H9 (cell line): ENCODE measurements at regions not wholly inside any gene's neighbourhood (a gene's known extent, or its start where the extent isn't known, plus 50 kb on each side); places are given as distances from the start of the nearest gene placed in this dataset.

ENCODE experiments used
- DNase-seq: peaks from one replicate; pipeline ENCODE4 v3.0.0-alpha.2; 2017
- H2AFZ ChIP-seq: one replicate; pipeline ENCODE4 v1.6.1; 2013; ENCODE audit warnings: mild to moderate bottlenecking, low read length, control low read depth, moderate library complexity
- H2AK5ac ChIP-seq: 2 replicates; pipeline ENCODE4 v1.6.1; 2013; ENCODE audit warnings: low read length, control low read depth, mixed read lengths; ENCODE audit not compliant: insufficient read length
- H2BK120ac ChIP-seq: one replicate; pipeline ENCODE4 v1.6.1; 2013; ENCODE audit warnings: low read depth, mild to moderate bottlenecking, low read length, control low read depth, inconsistent platforms; ENCODE audit not compliant: poor library complexity, severe bottlenecking
- H2BK12ac ChIP-seq: 2 replicates; pipeline ENCODE4 v1.6.1; 2013; ENCODE audit warnings: low read length, control low read depth, mixed read lengths, low read depth; ENCODE audit not compliant: insufficient read length
- H2BK15ac ChIP-seq: 2 replicates; pipeline ENCODE4 v1.6.1; 2013; ENCODE audit warnings: low read depth, low read length, control low read depth
- H2BK20ac ChIP-seq: one replicate; pipeline ENCODE4 v1.6.1; 2013; ENCODE audit warnings: low read depth, mild to moderate bottlenecking, low read length, control low read depth, inconsistent platforms; ENCODE audit not compliant: poor library complexity, severe bottlenecking
- H2BK5ac ChIP-seq: 2 replicates; pipeline ENCODE4 v1.6.1; 2013; ENCODE audit warnings: low read length, control low read depth, mixed read lengths; ENCODE audit not compliant: insufficient read length
- H3K14ac ChIP-seq: 2 replicates; pipeline ENCODE4 v1.6.1; 2013; ENCODE audit warnings: low read length, control low read depth; ENCODE audit not compliant: insufficient read depth
- H3K18ac ChIP-seq: 2 replicates; pipeline ENCODE4 v1.6.1; 2013; ENCODE audit warnings: low read depth, mild to moderate bottlenecking, mixed read lengths, low read length, control low read depth; ENCODE audit not compliant: insufficient read length
- H3K23ac ChIP-seq: 2 replicates; pipeline ENCODE4 v1.6.1; 2013; ENCODE audit warnings: low read length, control low read depth, mixed read lengths, low read depth; ENCODE audit not compliant: insufficient read length
- H3K23me2 ChIP-seq: 2 replicates; pipeline ENCODE4 v1.6.1; 2013; ENCODE audit warnings: low read depth, mild to moderate bottlenecking, mixed read lengths, low read length, control low read depth; ENCODE audit not compliant: insufficient read length, poor library complexity, severe bottlenecking
- H3K27ac ChIP-seq: 2 replicates; pipeline ENCODE4 v1.5.1; 2013; ENCODE audit warnings: low read length, control low read depth, mixed read lengths, low read depth; ENCODE audit not compliant: insufficient read length
- H3K27me3 ChIP-seq: 2 replicates; pipeline ENCODE4 v1.6.1; 2013; ENCODE audit warnings: low read length, control low read depth, inconsistent platforms; ENCODE audit not compliant: insufficient read depth
- H3K4ac ChIP-seq: 2 replicates; pipeline ENCODE4 v1.6.1; 2013; ENCODE audit warnings: low read depth, mild to moderate bottlenecking, control low read depth, inconsistent platforms, low read length, moderate library complexity
- H3K4me1 ChIP-seq: 2 replicates; pipeline ENCODE4 v1.6.1; 2013; ENCODE audit warnings: low read length, control low read depth, inconsistent platforms; ENCODE audit not compliant: insufficient read depth
- H3K4me2 ChIP-seq: 2 replicates; pipeline ENCODE4 v1.6.1; 2013; ENCODE audit warnings: low read length, control low read depth, mixed read lengths; ENCODE audit not compliant: insufficient read length, insufficient read depth
- H3K56ac ChIP-seq: 2 replicates; pipeline ENCODE4 v1.6.1; 2013; ENCODE audit warnings: low read depth, mild to moderate bottlenecking, mixed read lengths, low read length, control low read depth; ENCODE audit not compliant: insufficient read length
- H3K79me1 ChIP-seq: 2 replicates; pipeline ENCODE4 v1.6.1; 2013; ENCODE audit warnings: low read depth, mild to moderate bottlenecking, moderate library complexity, low read length, control low read depth, inconsistent platforms; ENCODE audit not compliant: insufficient read depth, poor library complexity, severe bottlenecking
- H3K79me2 ChIP-seq: 2 replicates; pipeline ENCODE4 v1.6.1; 2013; ENCODE audit warnings: low read length, control low read depth, inconsistent platforms; ENCODE audit not compliant: insufficient read depth
- H3K9ac ChIP-seq: 2 replicates; pipeline ENCODE4 v1.6.1; 2013; ENCODE audit warnings: low read length, control low read depth, mixed read lengths; ENCODE audit not compliant: insufficient read length; ENCODE audit errors: extremely low read depth
- H3K9me3 ChIP-seq: one replicate; pipeline ENCODE4 v1.6.1; 2013; ENCODE audit warnings: low read depth, low read length, inconsistent platforms; ENCODE audit not compliant: control insufficient read depth
- H3T11ph ChIP-seq: one replicate; pipeline ENCODE4 v1.6.1; 2013; ENCODE audit warnings: mild to moderate bottlenecking, low read length, control low read depth, inconsistent platforms
- H4K20me1 ChIP-seq: one replicate; pipeline ENCODE4 v1.6.1; 2013; ENCODE audit not compliant: control insufficient read depth, insufficient read length, insufficient read depth
- H4K5ac ChIP-seq: 2 replicates; pipeline ENCODE4 v1.6.1; 2013; ENCODE audit warnings: low read depth, mild to moderate bottlenecking, mixed read lengths, low read length, control low read depth; ENCODE audit not compliant: insufficient read length
- H4K8ac ChIP-seq: replicated peaks from 2 replicates; pipeline ENCODE4 v1.6.1; 2013; ENCODE audit warnings: low read length, control low read depth, mixed read lengths, low read depth; ENCODE audit not compliant: insufficient read length
- H4K91ac ChIP-seq: 2 replicates; pipeline ENCODE4 v1.6.1; 2013; ENCODE audit warnings: low read depth, mild to moderate bottlenecking, moderate library complexity, mixed read lengths, low read length, control low read depth; ENCODE audit not compliant: insufficient read length
- H3K27ac Mint-ChIP-seq, 3 experiments: 2 replicates in 2 of 3; 3 replicates in 1 of 3; pipeline ENCODE4 v1.8.0; 2020 to 2021; ENCODE audit warnings: mixed read lengths in 3 of 3, mild to moderate bottlenecking in 1 of 3, moderate library complexity in 1 of 3
- H3K27me3 Mint-ChIP-seq: 2 replicates; pipeline ENCODE4 v1.8.0; 2021; ENCODE audit warnings: low read depth, mild to moderate bottlenecking, moderate library complexity, mixed read lengths
- H3K36me3 Mint-ChIP-seq, 3 experiments: 2 replicates in 2 of 3; 3 replicates in 1 of 3; pipeline ENCODE4 v1.8.0; 2020 to 2021; ENCODE audit warnings: low read depth in 3 of 3, mixed read lengths in 3 of 3; ENCODE audit not compliant: insufficient read depth in 1 of 3
- H3K4me1 Mint-ChIP-seq, 2 experiments: 2 replicates each; pipeline ENCODE4 v1.8.0; 2020; ENCODE audit warnings: mixed read lengths in 2 of 2
- H3K4me3 Mint-ChIP-seq, 2 experiments: 2 replicates in 1 of 2; 3 replicates in 1 of 2; pipeline ENCODE4 v1.8.0; 2020 to 2021; ENCODE audit warnings: mild to moderate bottlenecking in 2 of 2, mixed read lengths in 2 of 2, moderate library complexity in 1 of 2
- H3K9me3 Mint-ChIP-seq, 2 experiments: 2 replicates in 1 of 2; 3 replicates in 1 of 2; pipeline ENCODE4 v1.8.0; 2020; ENCODE audit warnings: mild to moderate bottlenecking in 2 of 2, mixed read lengths in 2 of 2, moderate library complexity in 1 of 2
- WGBS: extraction: QIAGEN DNeasy Blood & Tissue Kit; methylation state at CpG from one replicate; pipeline ENCODE4 v1.1.7; 2013; ENCODE audit warnings: missing lambda C conversion rate, low lambda C conversion rate, mixed read lengths; ENCODE audit not compliant: insufficient read length; ENCODE audit errors: extremely low coverage; 5-methylcytosine and 5-hydroxymethylcytosine counted together
- TF ChIP-seq, protein P1 (sequence below): fragments of 200-600 bp; sonication (generic); conservative IDR thresholded peaks from 3 replicates; pipeline ENCODE4 v1.8.0; 2021; ENCODE audit warnings: antibody characterized with exemption, mild to moderate bottlenecking

DNA sequence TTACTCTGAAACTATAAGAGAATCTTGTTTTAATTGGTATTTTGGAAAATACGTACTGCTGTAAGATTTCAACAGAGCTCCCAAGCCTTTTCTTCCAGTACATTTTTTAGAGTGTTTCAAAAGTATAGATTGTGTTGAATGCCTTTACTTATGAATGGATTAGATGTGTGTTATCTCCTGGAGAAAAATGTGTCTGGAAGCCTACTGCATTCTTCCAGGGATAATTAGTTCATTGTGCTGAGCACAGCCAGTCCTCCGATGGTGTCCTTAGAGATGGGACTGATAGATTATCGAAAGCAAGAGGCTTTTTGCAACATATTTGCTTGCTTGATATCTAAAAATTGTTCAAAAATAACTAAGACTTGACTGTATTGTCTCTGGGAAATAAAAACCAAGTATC lies 114.2 kb downstream of the PLEKHG1 start:
- WGBS: no CpG with 5 or more reads among the region's 3 CpGs
- H2BK12ac ChIP-seq: no peak overlapping the region
- no peak overlapping the region for H3K18ac ChIP-seq
- H3K4me1 Mint-ChIP-seq: peaks cover 14 to 17% of the 10 kb centered on the region in 2 experiments
- no peak overlapping the region for H3T11ph ChIP-seq
- peak overlapping the region in 1 of 3 experiments; percentile 55; a peak in 1 of 7 replicates for H3K27ac Mint-ChIP-seq
- TF ChIP-seq, protein P1, sequence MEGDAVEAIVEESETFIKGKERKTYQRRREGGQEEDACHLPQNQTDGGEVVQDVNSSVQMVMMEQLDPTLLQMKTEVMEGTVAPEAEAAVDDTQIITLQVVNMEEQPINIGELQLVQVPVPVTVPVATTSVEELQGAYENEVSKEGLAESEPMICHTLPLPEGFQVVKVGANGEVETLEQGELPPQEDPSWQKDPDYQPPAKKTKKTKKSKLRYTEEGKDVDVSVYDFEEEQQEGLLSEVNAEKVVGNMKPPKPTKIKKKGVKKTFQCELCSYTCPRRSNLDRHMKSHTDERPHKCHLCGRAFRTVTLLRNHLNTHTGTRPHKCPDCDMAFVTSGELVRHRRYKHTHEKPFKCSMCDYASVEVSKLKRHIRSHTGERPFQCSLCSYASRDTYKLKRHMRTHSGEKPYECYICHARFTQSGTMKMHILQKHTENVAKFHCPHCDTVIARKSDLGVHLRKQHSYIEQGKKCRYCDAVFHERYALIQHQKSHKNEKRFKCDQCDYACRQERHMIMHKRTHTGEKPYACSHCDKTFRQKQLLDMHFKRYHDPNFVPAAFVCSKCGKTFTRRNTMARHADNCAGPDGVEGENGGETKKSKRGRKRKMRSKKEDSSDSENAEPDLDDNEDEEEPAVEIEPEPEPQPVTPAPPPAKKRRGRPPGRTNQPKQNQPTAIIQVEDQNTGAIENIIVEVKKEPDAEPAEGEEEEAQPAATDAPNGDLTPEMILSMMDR: no peak
- H2BK120ac ChIP-seq: no peak overlapping the region
- H3K23me2 ChIP-seq: no peaks in the 10 kb centered on the region
- H3K4me3 Mint-ChIP-seq: no peak overlapping the region
- no peak overlapping the region for H3K27ac ChIP-seq
- no peak overlapping the region for H2BK5ac ChIP-seq
- no peak overlapping the region for H3K9ac ChIP-seq
- H3K27me3 ChIP-seq: no peaks in the 10 kb centered on the region
- no peaks in the 10 kb centered on the region; the same call in 1 of the 2 replicates for H3K27me3 Mint-ChIP-seq
- H3K56ac ChIP-seq: no peak overlapping the region
- no peak overlapping the region for H4K5ac ChIP-seq
- no peak overlapping the region for H2BK20ac ChIP-seq
- H2AFZ ChIP-seq: no peak overlapping the region
- H3K14ac ChIP-seq: no peak overlapping the region
- H2AK5ac ChIP-seq: no peak overlapping the region
- H3K4ac ChIP-seq: no peak overlapping the region
- no peak for DNase-seq
- no peaks in the 10 kb centered on the region for H3K79me1 ChIP-seq
- H3K4me2 ChIP-seq: no peak overlapping the region
- H3K36me3 Mint-ChIP-seq: no peaks in the 10 kb centered on the region
- H4K91ac ChIP-seq: no peak overlapping the region
- H4K20me1 ChIP-seq: no peaks in the 10 kb centered on the region
- H4K8ac ChIP-seq: no peak overlapping the region
- H3K23ac ChIP-seq: no peak overlapping the region
- H3K79me2 ChIP-seq: no peaks in the 10 kb centered on the region
- no peak overlapping the region for H2BK15ac ChIP-seq
- no peaks in the 10 kb centered on the region for H3K9me3 ChIP-seq
- no peaks in the 10 kb centered on the region for H3K4me1 ChIP-seq
- H3K9me3 Mint-ChIP-seq: no peaks in the 10 kb centered on the region
